ENCODE measurements at regions not wholly inside any gene's neighbourhood (a gene's known extent, or its start where the extent isn't known, plus 50 kb on each side); places are given as distances from the start of the nearest gene placed in this dataset.
"Not testable (repeated sequence)": the region's sequence is repeated elsewhere in the genome, so short reads cannot be mapped to it uniquely, and the experiment has no call there.

GRCh38 chr6:92684386-92684785 lies 735.0 kb downstream of the EPHA7 start:
- DNase-seq (ENCODE audit: extremely low read depth, insufficient read length) = no peak
- Histone ChIP-seq H3K36me3 (ENCODE audit: control insufficient read depth, insufficient read depth, low read length) (no peaks in the 10 kb centered on the region), H3K4me3 (replicated peaks; ENCODE audit: low read depth, low read length) (no peak overlapping the region), H3K27me3 (replicated peaks; ENCODE audit: control insufficient read depth, insufficient read depth, low read length) (no peaks in the 10 kb centered on the region)
- no peak for TF ChIP-seq CTCF (IDR thresholded peaks at IDR 0.05; ENCODE audit: insufficient read depth, low read length, poor library complexity, severe bottlenecking)

- no peaks in the 10 kb centered on the region for H3K36me3 ChIP-seq (ENCODE audit: control insufficient read depth, insufficient read depth, low read length)
- H3K4me3 ChIP-seq (replicated peaks; ENCODE audit: low read depth, low read length) = no peak overlapping the region
- H3K27me3 ChIP-seq (replicated peaks; ENCODE audit: control insufficient read depth, insufficient read depth, low read length) = no peaks in the 10 kb centered on the region
- DNase-seq (ENCODE audit: extremely low read depth, insufficient read length) = no peak
- TF ChIP-seq CTCF (IDR thresholded peaks at IDR 0.05; ENCODE audit: insufficient read depth, low read length, poor library complexity, severe bottlenecking) = no peak
Measured at GRCh38 chr6:92683748-92684147, 735.6 kb downstream of the EPHA7 start.

GRCh38 chr6:92682516-92683398 lies 736.6 kb downstream of the EPHA7 start:
- H3K36me3 ChIP-seq (ENCODE audit: control insufficient read depth, insufficient read depth, low read length) = no peaks in the 10 kb centered on the region
- no peak overlapping the region for H3K4me3 ChIP-seq (replicated peaks; ENCODE audit: low read depth, low read length)
- H3K27me3 ChIP-seq (replicated peaks; ENCODE audit: control insufficient read depth, insufficient read depth, low read length) = no peaks in the 10 kb centered on the region
- TF ChIP-seq CTCF (IDR thresholded peaks at IDR 0.05; ENCODE audit: insufficient read depth, low read length, poor library complexity, severe bottlenecking) = no peak
- no peak for DNase-seq (ENCODE audit: extremely low read depth, insufficient read length)

GRCh38 chr6:92681401-92681800 lies 738.0 kb downstream of the EPHA7 start:
- TF ChIP-seq CTCF (IDR thresholded peaks at IDR 0.05; ENCODE audit: insufficient read depth, low read length, poor library complexity, severe bottlenecking) = no peak
- H3K27me3 ChIP-seq (replicated peaks; ENCODE audit: control insufficient read depth, insufficient read depth, low read length) = no peaks in the 10 kb centered on the region
- no peaks in the 10 kb centered on the region for H3K36me3 ChIP-seq (ENCODE audit: control insufficient read depth, insufficient read depth, low read length)
- no peak overlapping the region for H3K4me3 ChIP-seq (replicated peaks; ENCODE audit: low read depth, low read length)
- no peak for DNase-seq (ENCODE audit: extremely low read depth, insufficient read length)

GRCh38 chr6:92671462-92671861 lies 747.9 kb downstream of the EPHA7 start:
- H3K27me3 ChIP-seq (replicated peaks; ENCODE audit: control insufficient read depth, insufficient read depth, low read length); H3K4me3 ChIP-seq (replicated peaks; ENCODE audit: low read depth, low read length); DNase-seq (ENCODE audit: extremely low read depth, insufficient read length); H3K36me3 ChIP-seq (ENCODE audit: control insufficient read depth, insufficient read depth, low read length): not testable (repeated sequence)

GRCh38 chr6:92667843-92668242 lies 751.5 kb downstream of the EPHA7 start:
- no peak overlapping the region for H3K4me3 ChIP-seq (replicated peaks; ENCODE audit: low read depth, low read length)
- TF ChIP-seq CTCF (IDR thresholded peaks at IDR 0.05; ENCODE audit: insufficient read depth, low read length, poor library complexity, severe bottlenecking) = no peak
- H3K36me3 ChIP-seq (ENCODE audit: control insufficient read depth, insufficient read depth, low read length) = no peaks in the 10 kb centered on the region
- DNase-seq (ENCODE audit: extremely low read depth, insufficient read length) = no peak
- no peaks in the 10 kb centered on the region for H3K27me3 ChIP-seq (replicated peaks; ENCODE audit: control insufficient read depth, insufficient read depth, low read length)
